Panc1 (cell line): ENCODE measurements at regions not wholly inside any gene's neighbourhood (a gene's known extent, or its start where the extent isn't known, plus 50 kb on each side); places are given as distances from the start of the nearest gene placed in this dataset.

ENCODE experiments used
- ATAC-seq: fragments of 200-7000 bp; cut with Tn5 transposase; 2 replicates; pipeline ENCODE4 v1.9.1; 2020; ENCODE audit warnings: mild to moderate bottlenecking, moderate library complexity
- BruUV-seq: library from RNA; stranded (reverse); fragments of 400-500 nt; replicated peaks from 2 replicates; lab custom pipeline; 2021; lab: Mats Ljungman, UMichigan
- CTCF ChIA-PET: fragments of 300-600 bp; sonication (Branson Sonifier 250); formaldehyde crosslinking; loops from one replicate; lab custom pipeline; 2022; ENCODE audit warnings: antibody characterized with exemption; lab: Charles Lee
- POLR2A ChIA-PET: fragments of 300-600 bp; sonication (Branson Sonifier 250); formaldehyde crosslinking; loops from one replicate; lab custom pipeline; 2022; ENCODE audit warnings: antibody characterized with exemption; lab: Charles Lee
- DNase-seq: peaks from one replicate; pipeline ENCODE4 v3.0.0-alpha.2; 2010; ENCODE audit warnings: low read depth, low spot score
- H3K27ac ChIP-seq: 2 replicates; pipeline ENCODE4 v1.5.1; 2011; ENCODE audit warnings: mild to moderate bottlenecking, low read length, inconsistent platforms
- H3K27me3 ChIP-seq: fragments of 200-500 bp; sonication (Bioruptor generic); 2 replicates; pipeline ENCODE4 v1.6.0; 2014; ENCODE audit warnings: low read length, inconsistent platforms; ENCODE audit not compliant: control insufficient read depth, insufficient read depth
- H3K36me3 ChIP-seq: fragments of 200-500 bp; sonication (Bioruptor generic); 2 replicates; pipeline ENCODE4 v1.5.1; 2014; ENCODE audit warnings: inconsistent platforms, mild to moderate bottlenecking, low read length, moderate library complexity; ENCODE audit not compliant: control insufficient read depth, insufficient read depth
- H3K4me1 ChIP-seq: 2 replicates; pipeline ENCODE4 v1.5.1; 2011; ENCODE audit warnings: inconsistent platforms, mild to moderate bottlenecking, low read length, moderate library complexity; ENCODE audit not compliant: control insufficient read depth, insufficient read depth
- H3K4me3 ChIP-seq, 2 experiments: 2 replicates each; pipeline ENCODE4 v1.5.1; 2011 to 2012; ENCODE audit warnings: low read depth in 2 of 2, low read length in 2 of 2, mild to moderate bottlenecking in 2 of 2, inconsistent platforms in 1 of 2, moderate library complexity in 1 of 2
- H3K9me3 ChIP-seq: fragments of 200-500 bp; sonication (Bioruptor generic); 2 replicates; pipeline ENCODE4 v1.5.1; 2014; ENCODE audit warnings: low read depth, mild to moderate bottlenecking, inconsistent platforms, low read length, moderate library complexity; ENCODE audit not compliant: control insufficient read depth, insufficient read depth
- POLR2AphosphoS5 ChIP-seq: IDR thresholded peaks from 2 replicates; pipeline ENCODE4 v1.6.1; 2012; ENCODE audit warnings: mild to moderate bottlenecking, low read depth, low read length, moderate library complexity
- REST ChIP-seq, 2 experiments: IDR thresholded peaks; 2 replicates each; pipeline ENCODE4 v1.6.1; 2011 to 2012; ENCODE audit warnings: low read depth in 2 of 2, control low read depth in 1 of 2, low read length in 1 of 2, mild to moderate bottlenecking in 1 of 2, moderate library complexity in 1 of 2; ENCODE audit not compliant: insufficient read depth in 1 of 2
- SIN3A ChIP-seq: IDR thresholded peaks from 2 replicates; pipeline ENCODE4 v1.6.1; 2012; ENCODE audit warnings: low read depth, mild to moderate bottlenecking, low read length, moderate library complexity, borderline replicate concordance; ENCODE audit not compliant: insufficient read depth
- TCF7L2 ChIP-seq: IDR thresholded peaks from 2 replicates; pipeline ENCODE4 v1.6.1; 2011; ENCODE audit warnings: mild to moderate bottlenecking, low read depth, low read length, inconsistent platforms
- in situ Hi-C: cut with HindIII; loops from 2 replicates; pipeline ENCODE4 v1.10.0; 2016; ENCODE audit warnings: low sequenced_read_pairs, low pct_unique_long_range_greater_than_20kb
- intact Hi-C: fragments of 100-400 bp; cut with micrococcal nuclease; formaldehyde crosslinking; loops from one replicate; pipeline ENCODE4 v1.10.0; 2022; ENCODE audit not compliant: unreplicated experiment
- TF ChIP-seq, protein P1 (sequence below): fragments of 450-650 bp; IDR thresholded peaks from 2 replicates; pipeline ENCODE4 v1.5.1; 2017; ENCODE audit warnings: mild to moderate bottlenecking

- H3K9me3 ChIP-seq: peaks cover 5% of the 10 kb centered on the region; the same call in 1 of the 2 replicates
- H3K4me3 ChIP-seq: no peak overlapping the region
Observed at GRCh38 chr10:122768389-122768745, 68.7 kb upstream of the C10orf120 start.

GRCh38 chr10:122767621-122768388 is 68.2 kb upstream of the C10orf120 start:
- BruUV-seq: no TSS peak
- CTCF ChIA-PET: no interaction called here
- Histone ChIP-seq H3K36me3 (no peaks in the 10 kb centered on the region), H3K9me3 (peaks cover 11% of the 10 kb centered on the region; the same call in 1 of the 2 replicates), H3K4me1 (no peaks in the 10 kb centered on the region), H3K27ac (no peak overlapping the region), H3K27me3 (peaks cover 3% of the 10 kb centered on the region), H3K4me3 (no peak overlapping the region)
- no peak for ATAC-seq
- no peak for DNase-seq
- in situ Hi-C loops: no loop called here
- intact Hi-C loops: no loop called here
- POLR2A ChIA-PET: no interaction called here
- TF ChIP-seq REST (IDR thresholded peaks at IDR 0.05; ENCODE audit: insufficient read depth in 1 of 2, low read depth in 2 of 2, low read length in 1 of 2) (no peak), TCF7L2 (no peak), POLR2AphosphoS5 (no peak), SIN3A (no peak)
- TF ChIP-seq, protein P1, sequence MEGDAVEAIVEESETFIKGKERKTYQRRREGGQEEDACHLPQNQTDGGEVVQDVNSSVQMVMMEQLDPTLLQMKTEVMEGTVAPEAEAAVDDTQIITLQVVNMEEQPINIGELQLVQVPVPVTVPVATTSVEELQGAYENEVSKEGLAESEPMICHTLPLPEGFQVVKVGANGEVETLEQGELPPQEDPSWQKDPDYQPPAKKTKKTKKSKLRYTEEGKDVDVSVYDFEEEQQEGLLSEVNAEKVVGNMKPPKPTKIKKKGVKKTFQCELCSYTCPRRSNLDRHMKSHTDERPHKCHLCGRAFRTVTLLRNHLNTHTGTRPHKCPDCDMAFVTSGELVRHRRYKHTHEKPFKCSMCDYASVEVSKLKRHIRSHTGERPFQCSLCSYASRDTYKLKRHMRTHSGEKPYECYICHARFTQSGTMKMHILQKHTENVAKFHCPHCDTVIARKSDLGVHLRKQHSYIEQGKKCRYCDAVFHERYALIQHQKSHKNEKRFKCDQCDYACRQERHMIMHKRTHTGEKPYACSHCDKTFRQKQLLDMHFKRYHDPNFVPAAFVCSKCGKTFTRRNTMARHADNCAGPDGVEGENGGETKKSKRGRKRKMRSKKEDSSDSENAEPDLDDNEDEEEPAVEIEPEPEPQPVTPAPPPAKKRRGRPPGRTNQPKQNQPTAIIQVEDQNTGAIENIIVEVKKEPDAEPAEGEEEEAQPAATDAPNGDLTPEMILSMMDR: no peak

More at GRCh38 chr10:122768389-122768745, 68.7 kb upstream of the C10orf120 start:
- BruUV-seq: no TSS peak
- Histone ChIP-seq H3K36me3 (no peaks in the 10 kb centered on the region), H3K27me3 (peaks cover 5% of the 10 kb centered on the region), H3K4me1 (no peaks in the 10 kb centered on the region), H3K27ac (no peak overlapping the region)
- intact Hi-C loops (no loop called here), in situ Hi-C loops (no loop called here)
- CTCF ChIA-PET: no interaction called here
- ATAC-seq: no peak
- TF ChIP-seq REST (IDR thresholded peaks at IDR 0.05; ENCODE audit: insufficient read depth in 1 of 2, low read depth in 2 of 2, low read length in 1 of 2) (no peak), SIN3A (no peak), TCF7L2 (no peak), POLR2AphosphoS5 (no peak)
- TF ChIP-seq, protein P1: no peak
- no peak for DNase-seq
- POLR2A ChIA-PET: no interaction called here
